HepG2 (cell line): ENCODE measurements at regions not wholly inside any gene's neighbourhood (a gene's known extent, or its start where the extent isn't known, plus 50 kb on each side); places are given as distances from the start of the nearest gene placed in this dataset.

Experiments used
- ELF3 ChIP-seq: IDR thresholded peaks from 2 replicates; pipeline ENCODE4 v1.6.1; 2016; ENCODE audit warnings: missing genetic modification reagents, missing compliant biosample characterization
- EP300 ChIP-seq, 3 experiments: sonication (generic) in 1 of 3; formaldehyde crosslinking in 1 of 3; IDR thresholded peaks; 2 replicates each; pipeline versions ENCODE4 v1.5.1 to v1.6.1; 2011 to 2020; ENCODE audit warnings: low read depth in 2 of 3, low read length in 2 of 3, borderline replicate concordance in 1 of 3, improper control_type of control experiment in 1 of 3, mild to moderate bottlenecking in 1 of 3, missing genetic modification reagents in 1 of 3, moderate library complexity in 1 of 3
- FOXA3 ChIP-seq: IDR thresholded peaks from 2 replicates; pipeline ENCODE4 v1.6.1; 2016; ENCODE audit warnings: missing genetic modification reagents, missing compliant biosample characterization
- MBNL3 ChIP-seq: fragments of 250-450 bp; sonication (Bioruptor Pico); conservative IDR thresholded peaks from 2 replicates; pipeline ENCODE4 v1.8.0; 2022; ENCODE audit warnings: mild to moderate bottlenecking, inconsistent platforms
- MIXL1 ChIP-seq: IDR thresholded peaks from 2 replicates; pipeline ENCODE4 v1.6.1; 2016
- NCOA5 ChIP-seq: sonication (generic); formaldehyde crosslinking; IDR thresholded peaks from 2 replicates; pipeline ENCODE4 v1.4.0; 2020; ENCODE audit warnings: missing genetic modification reagents
- PATZ1 ChIP-seq: sonication (generic); formaldehyde crosslinking; IDR thresholded peaks from 2 replicates; pipeline ENCODE4 v1.4.0; 2020; ENCODE audit warnings: missing genetic modification reagents
- SIN3B ChIP-seq: fragments of 150-350 bp; IDR thresholded peaks from 2 replicates; pipeline ENCODE4 v1.6.1; 2014; ENCODE audit warnings: low read length
- TERF1 ChIP-seq: sonication (generic); formaldehyde crosslinking; IDR thresholded peaks from 2 replicates; pipeline ENCODE4 v1.8.0; 2022; ENCODE audit warnings: mild to moderate bottlenecking, missing genetic modification reagents, moderate library complexity
- TRIM24 ChIP-seq: sonication (generic); formaldehyde crosslinking; IDR thresholded peaks from 2 replicates; pipeline ENCODE4 v1.8.0; 2022; ENCODE audit warnings: mild to moderate bottlenecking, missing genetic modification reagents
- ZBTB25 ChIP-seq: IDR thresholded peaks from 2 replicates; pipeline ENCODE4 v1.6.1; 2018; ENCODE audit warnings: missing genetic modification reagents
- ZNF24 ChIP-seq: fragments of 450-650 bp; IDR thresholded peaks from 2 replicates; pipeline ENCODE4 v1.6.1; 2017; ENCODE audit warnings: antibody characterized with exemption, mild to moderate bottlenecking
- ZNF280B ChIP-seq: sonication (generic); formaldehyde crosslinking; IDR thresholded peaks from 2 replicates; pipeline ENCODE4 v1.5.0; 2020; ENCODE audit warnings: missing genetic modification reagents, mild to moderate bottlenecking, borderline replicate concordance
- ZNF343 ChIP-seq: sonication (generic); formaldehyde crosslinking; IDR thresholded peaks from 2 replicates; pipeline ENCODE4 v1.4.0; 2020; ENCODE audit warnings: mild to moderate bottlenecking, missing genetic modification reagents
- ZNF430 ChIP-seq: sonication (generic); formaldehyde crosslinking; IDR thresholded peaks from 2 replicates; pipeline ENCODE4 v1.9.0; 2021; ENCODE audit warnings: mild to moderate bottlenecking, missing genetic modification reagents
- ZNF512B ChIP-seq: sonication (generic); formaldehyde crosslinking; IDR thresholded peaks from 2 replicates; pipeline ENCODE4 v1.5.1; 2020; ENCODE audit warnings: missing genetic modification reagents, mild to moderate bottlenecking, borderline replicate concordance
- ZNF550 ChIP-seq: sonication (generic); formaldehyde crosslinking; IDR thresholded peaks from 2 replicates; pipeline ENCODE4 v1.4.0; 2020; ENCODE audit warnings: mild to moderate bottlenecking, missing genetic modification reagents, borderline replicate concordance
- ZNF891 ChIP-seq: sonication (generic); formaldehyde crosslinking; IDR thresholded peaks from 2 replicates; pipeline ENCODE4 v1.5.0; 2020; ENCODE audit warnings: mild to moderate bottlenecking, missing genetic modification reagents

- peak; percentile 99 for TF ChIP-seq FOXA3 (CRISPR knock-in tag)
- no peak for TF ChIP-seq ZNF891 (CRISPR knock-in tag)
- 0 out of 2 replicates have a peak, but pooled peaks have one; percentile 3 for TF ChIP-seq ZNF343 (CRISPR knock-in tag)
- TF ChIP-seq ZNF430 (CRISPR knock-in tag) = no peak
- peak; percentile 85 for TF ChIP-seq ELF3
- no peak for TF ChIP-seq MBNL3 (CRISPR knock-in tag)
- TF ChIP-seq ZNF280B (CRISPR knock-in tag) = no peak
- TF ChIP-seq ZBTB25 (CRISPR knock-in tag) = 0 out of 2 replicates have a peak, but pooled peaks have one; percentile 47
- no peak for TF ChIP-seq ZNF550 (CRISPR knock-in tag)
- no peak for TF ChIP-seq TERF1 (CRISPR knock-in tag)
- TF ChIP-seq ZNF24 = 0 out of 2 replicates have a peak, but pooled peaks have one; percentile 26
- no peak for TF ChIP-seq SIN3B
- peak; percentile 56; the same call in 1 of the 2 replicates for TF ChIP-seq TRIM24 (CRISPR knock-in tag)
- TF ChIP-seq MIXL1 (CRISPR knock-in tag) = peak; percentile 90
- peak; percentile 50; the same call in 1 of the 2 replicates for TF ChIP-seq PATZ1 (CRISPR knock-in tag)
- no peak for TF ChIP-seq ZNF512B
- TF ChIP-seq NCOA5 (CRISPR knock-in tag) = no peak
- peak; percentile 77 to 89 for TF ChIP-seq EP300 (IDR thresholded peaks at IDR 0.05; ENCODE audit: low read depth in 2 of 2, low read length in 2 of 2)
- TF ChIP-seq EP300 (CRISPR knock-in tag; IDR thresholded peaks at IDR 0.05; ENCODE audit: borderline replicate concordance) = peak; percentile 77
Observed at GRCh38 chr4:123479944-123480343, 83.3 kb downstream of the SPRY1 start (continued).
